Lower lobe of right lung (tissue), 2 donors: ENCODE measurements at regions not wholly inside any gene's neighbourhood (a gene's known extent, or its start where the extent isn't known, plus 50 kb on each side); places are given as distances from the start of the nearest gene placed in this dataset.

Experiments
- ATAC-seq, 2 donors: fragments of 200-7000 bp; cut with Tn5 transposase; one replicate each; pipeline ENCODE4 v1.9.1; 2020 to 2022; ENCODE audit warnings: mild to moderate bottlenecking in 2 of 2, moderate library complexity in 2 of 2
- DNase-seq: peaks from one replicate; pipeline ENCODE4 v3.0.0-alpha.2; 2020
- H3K27ac ChIP-seq: fragments of 200-600 bp; one replicate; pipeline ENCODE4 v1.8.0; 2022
- H3K27me3 ChIP-seq: fragments of 200-600 bp; one replicate; pipeline ENCODE4 v1.8.0; 2022; ENCODE audit warnings: low read depth
- H3K36me3 ChIP-seq: fragments of 200-600 bp; one replicate; pipeline ENCODE4 v1.8.0; 2022; ENCODE audit warnings: mild to moderate bottlenecking
- H3K4me1 ChIP-seq: fragments of 200-600 bp; one replicate; pipeline ENCODE4 v1.8.0; 2022
- H3K4me3 ChIP-seq: fragments of 200-600 bp; one replicate; pipeline ENCODE4 v1.8.0; 2022; ENCODE audit warnings: mild to moderate bottlenecking
- H3K9me3 ChIP-seq: fragments of 200-600 bp; one replicate; pipeline ENCODE4 v1.8.0; 2022
- intact Hi-C: fragments of 100-400 bp; cut with DNase I; formaldehyde crosslinking; loops from one replicate; pipeline ENCODE4 v1.11.0; 2022
- TF ChIP-seq, protein P1 (sequence below): fragments of 200-600 bp; IDR thresholded peaks from one replicate; pipeline ENCODE4 v1.8.0; 2022; ENCODE audit warnings: antibody characterized with exemption, mild to moderate bottlenecking
- donor health status: DM: no; HTN: yes; CAD: no; lungs with severe emphysema.

DNA sequence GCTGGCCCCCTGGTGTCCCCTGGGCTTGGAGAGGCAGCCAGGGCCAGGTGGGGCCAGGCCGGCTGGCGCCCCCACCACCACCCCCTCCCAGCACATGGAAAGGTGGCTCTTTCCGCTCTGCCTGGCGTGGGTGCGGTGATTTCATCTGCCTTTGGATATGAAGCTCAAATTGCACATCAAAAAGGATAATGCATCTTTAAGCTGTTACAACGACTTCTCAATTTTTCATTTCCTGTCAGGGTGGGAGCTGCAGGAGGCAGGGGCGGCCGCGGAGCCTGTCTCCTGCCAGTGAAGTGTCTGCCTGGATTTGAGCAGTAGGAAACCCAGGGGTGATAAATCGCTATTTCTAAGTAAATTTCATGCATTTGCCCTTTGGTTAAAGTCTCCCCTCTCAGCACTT is 169.2 kb upstream of the MVB12B start:
- Histone ChIP-seq H3K27me3 (peaks cover 5% of the 10 kb centered on the region), H3K4me3 (no peak overlapping the region), H3K4me1 (no peaks in the 10 kb centered on the region), H3K36me3 (no peaks in the 10 kb centered on the region), H3K9me3 (no peaks in the 10 kb centered on the region), H3K27ac (no peak overlapping the region)
- no peak for DNase-seq
- TF ChIP-seq, protein P1, sequence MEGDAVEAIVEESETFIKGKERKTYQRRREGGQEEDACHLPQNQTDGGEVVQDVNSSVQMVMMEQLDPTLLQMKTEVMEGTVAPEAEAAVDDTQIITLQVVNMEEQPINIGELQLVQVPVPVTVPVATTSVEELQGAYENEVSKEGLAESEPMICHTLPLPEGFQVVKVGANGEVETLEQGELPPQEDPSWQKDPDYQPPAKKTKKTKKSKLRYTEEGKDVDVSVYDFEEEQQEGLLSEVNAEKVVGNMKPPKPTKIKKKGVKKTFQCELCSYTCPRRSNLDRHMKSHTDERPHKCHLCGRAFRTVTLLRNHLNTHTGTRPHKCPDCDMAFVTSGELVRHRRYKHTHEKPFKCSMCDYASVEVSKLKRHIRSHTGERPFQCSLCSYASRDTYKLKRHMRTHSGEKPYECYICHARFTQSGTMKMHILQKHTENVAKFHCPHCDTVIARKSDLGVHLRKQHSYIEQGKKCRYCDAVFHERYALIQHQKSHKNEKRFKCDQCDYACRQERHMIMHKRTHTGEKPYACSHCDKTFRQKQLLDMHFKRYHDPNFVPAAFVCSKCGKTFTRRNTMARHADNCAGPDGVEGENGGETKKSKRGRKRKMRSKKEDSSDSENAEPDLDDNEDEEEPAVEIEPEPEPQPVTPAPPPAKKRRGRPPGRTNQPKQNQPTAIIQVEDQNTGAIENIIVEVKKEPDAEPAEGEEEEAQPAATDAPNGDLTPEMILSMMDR = no peak
- no peak for ATAC-seq
- intact Hi-C loops = no loop called here

GRCh38 chr9:126157826-126158587 is 168.6 kb upstream of the MVB12B start:
- Histone ChIP-seq H3K27ac (no peak overlapping the region), H3K36me3 (no peaks in the 10 kb centered on the region), H3K4me3 (no peak overlapping the region), H3K27me3 (peaks cover 5% of the 10 kb centered on the region), H3K4me1 (no peaks in the 10 kb centered on the region), H3K9me3 (no peaks in the 10 kb centered on the region)
- DNase-seq (no peak), ATAC-seq (no peak)
- TF ChIP-seq, protein P1 = no peak
- intact Hi-C loops = no loop called here

DNA sequence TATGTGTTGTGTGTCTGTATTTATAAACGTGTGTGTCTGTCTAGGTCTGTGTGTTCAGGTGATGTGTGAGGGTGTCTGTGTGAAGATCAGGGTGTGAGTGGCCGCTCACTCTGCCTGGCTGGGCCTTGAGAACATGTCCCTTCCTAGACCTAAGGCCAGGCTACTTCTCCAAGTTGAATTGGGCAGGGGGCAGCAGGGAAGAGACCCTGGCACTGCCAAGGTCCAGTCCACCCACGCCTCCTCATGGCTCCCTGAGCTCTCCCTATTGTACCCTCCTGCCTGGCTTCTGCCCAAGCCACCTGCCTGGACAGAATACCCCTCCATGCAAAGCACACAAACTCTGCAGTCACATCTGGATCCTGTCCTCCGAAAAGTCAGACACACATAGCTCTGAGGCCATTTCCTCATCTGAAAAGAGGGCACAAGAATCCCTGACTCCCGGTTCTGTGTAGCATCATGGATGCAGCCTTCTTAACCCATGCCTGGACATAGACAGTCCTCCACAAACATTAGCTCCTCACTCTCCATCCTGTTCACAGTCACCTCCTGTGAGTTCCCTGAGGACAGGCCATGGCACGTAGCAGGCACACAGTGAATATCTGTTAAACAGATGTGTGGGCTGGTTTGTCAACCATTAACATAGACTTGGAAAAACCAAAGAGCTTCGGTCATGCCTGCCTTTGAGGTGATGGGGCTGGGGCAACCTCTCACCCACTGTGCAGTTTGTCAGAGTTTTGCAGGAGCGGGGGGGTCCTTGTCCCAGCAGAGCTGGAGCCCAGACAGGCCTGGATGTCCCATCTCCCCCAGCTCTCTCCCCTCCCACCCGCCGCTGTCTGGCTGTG is 167.8 kb upstream of the MVB12B start:
- intact Hi-C loops = no loop called here
- H3K4me3 ChIP-seq = no peak overlapping the region
- ATAC-seq (no peak), DNase-seq (no peak)
- no peaks in the 10 kb centered on the region for H3K9me3 ChIP-seq
- no peak overlapping the region for H3K27ac ChIP-seq
- TF ChIP-seq, protein P1 = no peak
- H3K36me3 ChIP-seq = no peaks in the 10 kb centered on the region
- H3K27me3 ChIP-seq = peaks cover 5% of the 10 kb centered on the region
- no peaks in the 10 kb centered on the region for H3K4me1 ChIP-seq

DNA sequence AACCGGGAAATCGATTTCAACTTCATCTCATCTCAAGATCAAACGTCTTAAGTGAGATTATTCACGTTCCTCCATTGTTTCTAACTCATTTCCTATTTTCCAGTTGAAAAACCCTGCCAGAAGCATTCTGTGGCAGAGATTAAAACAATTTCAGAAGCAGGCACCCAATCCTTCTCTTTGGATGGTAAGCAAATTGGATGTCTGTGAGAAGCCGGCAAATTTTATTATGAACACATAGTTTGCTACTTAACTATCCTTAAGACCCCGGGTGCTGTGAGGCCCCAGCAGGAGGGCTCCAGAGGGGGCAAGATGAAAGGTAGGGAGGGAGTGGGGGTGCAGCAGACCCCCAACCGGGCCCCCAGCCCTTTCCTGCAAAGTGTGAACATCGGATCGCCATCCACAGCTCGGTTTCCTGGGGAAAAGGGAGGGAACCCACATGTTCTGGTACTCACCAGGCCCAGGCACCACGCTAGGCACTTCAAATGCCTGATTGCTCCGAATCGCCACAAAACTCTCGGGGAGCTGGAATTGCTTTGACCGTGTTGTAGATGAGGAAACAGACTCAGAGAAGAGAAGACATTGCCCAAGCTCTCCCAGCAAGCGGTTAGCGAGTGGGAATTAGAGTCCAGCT is 167.1 kb upstream of the MVB12B start:
- no peak overlapping the region for H3K4me3 ChIP-seq
- H3K9me3 ChIP-seq = no peaks in the 10 kb centered on the region
- TF ChIP-seq, protein P1 = no peak
- no peak for ATAC-seq
- DNase-seq = no peak
- H3K36me3 ChIP-seq = no peaks in the 10 kb centered on the region
- H3K27ac ChIP-seq = no peak overlapping the region
- intact Hi-C loops = no loop called here
- no peaks in the 10 kb centered on the region for H3K4me1 ChIP-seq
- H3K27me3 ChIP-seq = peaks cover 5% of the 10 kb centered on the region

DNA sequence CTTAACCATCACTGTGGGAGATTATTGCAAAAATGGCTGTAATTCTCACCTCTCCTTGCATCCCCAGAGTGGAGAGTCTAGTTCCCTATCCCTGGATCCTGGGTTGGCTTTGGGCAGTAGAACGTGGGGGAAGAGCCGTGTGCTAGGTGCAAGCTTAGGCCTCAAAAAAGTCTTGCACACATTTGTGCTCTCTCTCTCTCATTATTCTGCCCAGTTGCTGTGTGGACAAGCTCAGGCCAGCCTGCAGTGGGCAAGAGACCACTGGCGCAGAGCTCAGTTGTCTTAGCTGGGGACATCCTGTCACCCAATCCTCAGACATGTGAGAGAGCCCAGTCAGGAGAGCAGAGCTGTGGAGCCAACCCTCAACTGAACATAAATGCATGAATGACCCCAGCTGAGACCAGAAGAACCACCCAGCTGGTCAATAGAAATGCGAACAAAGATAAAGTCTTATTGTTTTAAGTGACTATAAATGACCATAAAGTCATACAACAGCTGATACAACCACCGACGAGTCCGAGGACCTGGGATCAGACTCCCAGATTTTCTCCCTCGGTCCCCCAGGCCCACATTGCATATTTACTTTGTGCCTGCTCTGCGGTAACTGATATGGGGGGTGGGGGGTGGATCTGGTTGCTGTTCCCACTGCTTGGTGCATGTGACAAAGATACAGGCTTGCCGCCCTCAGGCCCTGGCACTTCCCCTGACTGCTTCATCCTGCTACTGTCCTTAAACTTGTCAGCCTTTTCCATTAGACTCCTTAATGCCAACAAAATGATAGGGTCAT is 166.4 kb upstream of the MVB12B start:
- no peak for DNase-seq
- intact Hi-C loops = no loop called here
- ATAC-seq = no peak

More for the DNA sequence above, 166.4 kb upstream of the MVB12B start:
- no peak overlapping the region for H3K4me3 ChIP-seq
- H3K36me3 ChIP-seq = no peaks in the 10 kb centered on the region
- no peak overlapping the region for H3K27ac ChIP-seq
- no peaks in the 10 kb centered on the region for H3K9me3 ChIP-seq
- peaks cover 9% of the 10 kb centered on the region for H3K27me3 ChIP-seq
- no peaks in the 10 kb centered on the region for H3K4me1 ChIP-seq
- TF ChIP-seq, protein P1 = no peak
